Neural progenitor cell (in vitro differentiated cells): ENCODE measurements at regions not wholly inside any gene's neighbourhood (a gene's known extent, or its start where the extent isn't known, plus 50 kb on each side); places are given as distances from the start of the nearest gene placed in this dataset.

Source experiments
- EZH2 ChIP-seq: fragments of 200-600 bp; sonication (generic); IDR thresholded peaks from 2 replicates; pipeline ENCODE4 v1.6.1; 2017; ENCODE audit warnings: antibody characterized with exemption, mild to moderate bottlenecking, moderate library complexity
- EZH2phosphoT487 ChIP-seq: fragments of 200-600 bp; sonication (generic); IDR thresholded peaks from 2 replicates; pipeline ENCODE4 v1.6.1; 2017; ENCODE audit warnings: antibody characterized with exemption
- TF ChIP-seq, protein P1 (sequence below): fragments of 200-600 bp; sonication (generic); IDR thresholded peaks from 2 replicates; pipeline ENCODE4 v1.5.1; 2017; ENCODE audit warnings: antibody characterized with exemption, mild to moderate bottlenecking

DNA sequence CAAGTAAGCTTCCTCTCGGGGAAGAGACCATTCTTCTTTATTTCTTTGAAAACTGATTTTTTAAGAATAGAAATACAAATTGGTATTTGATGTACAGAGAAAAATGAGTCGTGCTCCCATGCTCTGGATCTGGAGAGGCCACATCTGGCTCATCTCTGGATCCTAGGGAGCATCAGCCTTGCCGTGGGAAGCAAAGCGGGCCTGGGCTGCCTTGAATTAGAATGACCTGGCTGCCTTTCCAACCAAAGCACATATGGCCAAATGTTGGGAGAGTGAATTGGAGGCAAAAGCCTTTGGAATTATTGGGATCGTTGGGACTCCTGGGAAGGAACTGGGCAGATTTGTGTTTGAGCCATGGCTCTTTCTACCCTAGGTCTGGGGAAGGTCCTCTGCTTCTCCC, 80.0 kb downstream of the SLC25A47 start:
- TF ChIP-seq, protein P1, sequence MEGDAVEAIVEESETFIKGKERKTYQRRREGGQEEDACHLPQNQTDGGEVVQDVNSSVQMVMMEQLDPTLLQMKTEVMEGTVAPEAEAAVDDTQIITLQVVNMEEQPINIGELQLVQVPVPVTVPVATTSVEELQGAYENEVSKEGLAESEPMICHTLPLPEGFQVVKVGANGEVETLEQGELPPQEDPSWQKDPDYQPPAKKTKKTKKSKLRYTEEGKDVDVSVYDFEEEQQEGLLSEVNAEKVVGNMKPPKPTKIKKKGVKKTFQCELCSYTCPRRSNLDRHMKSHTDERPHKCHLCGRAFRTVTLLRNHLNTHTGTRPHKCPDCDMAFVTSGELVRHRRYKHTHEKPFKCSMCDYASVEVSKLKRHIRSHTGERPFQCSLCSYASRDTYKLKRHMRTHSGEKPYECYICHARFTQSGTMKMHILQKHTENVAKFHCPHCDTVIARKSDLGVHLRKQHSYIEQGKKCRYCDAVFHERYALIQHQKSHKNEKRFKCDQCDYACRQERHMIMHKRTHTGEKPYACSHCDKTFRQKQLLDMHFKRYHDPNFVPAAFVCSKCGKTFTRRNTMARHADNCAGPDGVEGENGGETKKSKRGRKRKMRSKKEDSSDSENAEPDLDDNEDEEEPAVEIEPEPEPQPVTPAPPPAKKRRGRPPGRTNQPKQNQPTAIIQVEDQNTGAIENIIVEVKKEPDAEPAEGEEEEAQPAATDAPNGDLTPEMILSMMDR, result no peak
- no peak for TF ChIP-seq EZH2phosphoT487
- TF ChIP-seq EZH2, result no peak
